Activated T-cell treated with anti-CD3 and anti-CD28 coated beads, Interleukin-2, amount 50 U/mL, for 48 hours (primary cell): ENCODE measurements at regions not wholly inside any gene's neighbourhood (a gene's known extent, or its start where the extent isn't known, plus 50 kb on each side); places are given as distances from the start of the nearest gene placed in this dataset.

Experiments used
- DNase-seq, 2 experiments: peaks; one replicate each; pipeline ENCODE4 v3.0.0-alpha.2; 2020

GRCh38 chr21:28266061-28266460, 726.6 kb downstream of the LTN1 start:
- DNase-seq: no peak

DNA sequence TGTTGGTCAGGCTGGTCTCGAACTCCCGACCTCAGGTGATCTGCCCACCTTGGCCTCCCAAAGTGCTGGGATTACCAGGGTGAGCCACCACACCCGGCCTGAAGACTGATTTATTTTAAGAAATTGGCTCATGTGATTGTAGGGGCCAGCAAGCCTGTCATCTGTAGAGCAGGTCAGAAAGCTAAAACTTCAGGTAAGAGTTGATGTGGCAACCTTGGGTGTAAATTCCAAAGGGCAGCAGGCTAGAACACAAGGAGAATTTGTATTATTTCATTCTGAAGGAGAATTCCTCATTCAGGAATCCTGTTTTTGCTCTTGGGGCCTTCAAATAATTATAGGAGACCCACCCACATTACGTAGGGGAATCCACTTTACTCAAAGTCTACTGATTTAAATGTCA, 728.7 kb downstream of the LTN1 start:
- no peak for DNase-seq

GRCh38 chr21:28261298-28261697, 731.4 kb downstream of the LTN1 start:
- no peak for DNase-seq

GRCh38 chr21:28257276-28257675, 735.4 kb downstream of the LTN1 start:
- no peak for DNase-seq

DNA sequence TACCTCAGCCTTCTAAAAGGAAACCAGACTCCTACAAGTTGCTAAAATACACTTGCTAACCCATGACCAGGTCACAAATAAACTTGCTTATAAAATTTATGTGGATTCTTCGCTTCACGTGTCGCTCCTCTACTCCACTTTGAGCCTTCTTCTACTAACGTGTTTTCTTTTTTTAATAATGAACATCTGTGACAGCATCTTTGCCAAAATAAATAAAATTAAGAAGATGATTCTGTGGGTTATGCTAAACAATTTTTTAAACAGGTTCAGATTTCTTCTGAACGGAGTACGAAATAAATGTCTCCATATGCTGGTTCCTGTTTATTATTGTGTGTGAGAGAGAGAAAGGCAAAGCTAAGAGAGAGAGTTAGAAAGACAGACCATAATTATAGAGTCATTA, 735.8 kb downstream of the LTN1 start:
- DNase-seq: no peak

GRCh38 chr21:28256420-28256831, 736.3 kb downstream of the LTN1 start:
- no peak for DNase-seq

DNA sequence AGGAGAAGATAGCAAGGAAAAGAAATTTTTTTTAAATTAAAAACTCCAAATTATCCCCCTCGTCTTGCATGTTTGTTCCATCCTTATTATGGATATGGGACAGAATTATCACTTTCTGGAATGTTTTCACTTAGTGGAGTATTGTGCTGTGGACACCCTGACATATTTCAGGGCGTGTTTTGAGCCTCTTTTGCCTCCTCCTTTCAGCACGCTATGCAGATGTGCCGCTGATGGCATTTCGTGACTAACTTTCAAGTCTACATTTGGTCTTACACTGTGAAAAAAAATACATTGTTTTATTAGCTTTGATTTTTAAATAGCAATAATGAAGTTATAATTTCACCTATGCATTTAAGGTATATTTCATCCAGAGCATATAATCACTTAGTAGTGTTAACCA, 738.7 kb downstream of the LTN1 start:
- no peak for DNase-seq

DNA sequence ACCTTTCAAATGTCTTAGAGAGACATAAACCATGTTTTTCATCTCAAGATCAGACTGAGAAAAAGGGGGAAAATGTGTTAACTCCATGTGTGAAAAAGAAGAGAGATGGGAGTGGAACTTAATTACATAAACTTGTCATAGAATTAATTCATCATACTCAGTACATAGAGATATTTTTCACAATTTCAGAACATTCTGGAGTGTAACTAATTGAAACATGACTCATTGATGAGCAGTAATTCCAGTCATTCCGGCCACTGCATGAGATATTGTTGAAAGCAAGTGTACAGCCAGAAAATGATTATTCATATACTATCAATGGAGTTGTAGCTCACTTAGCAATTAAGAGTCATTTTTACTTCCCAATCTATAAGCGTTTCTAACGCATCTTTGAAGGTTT, 739.3 kb downstream of the LTN1 start:
- no peak for DNase-seq

DNA sequence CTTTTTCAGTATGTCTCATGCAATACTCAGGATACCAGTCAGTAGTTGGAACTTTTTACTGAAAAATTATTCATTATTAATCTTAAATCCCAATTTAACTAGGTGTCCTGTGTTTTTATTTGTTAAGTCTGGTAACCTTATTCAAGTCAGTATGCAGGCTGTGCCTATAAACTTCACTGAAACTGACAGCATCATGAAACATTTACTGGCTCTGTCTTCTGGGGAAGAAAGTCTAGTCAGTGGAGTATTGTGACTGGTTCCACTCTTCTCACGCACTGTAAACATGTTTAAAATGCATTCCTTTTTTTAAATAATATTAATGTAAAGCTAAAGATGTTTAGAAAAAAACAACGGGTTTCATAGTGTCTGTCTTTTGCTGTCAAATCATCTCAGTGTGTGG, 739.7 kb downstream of the LTN1 start:
- no peak for DNase-seq

DNA sequence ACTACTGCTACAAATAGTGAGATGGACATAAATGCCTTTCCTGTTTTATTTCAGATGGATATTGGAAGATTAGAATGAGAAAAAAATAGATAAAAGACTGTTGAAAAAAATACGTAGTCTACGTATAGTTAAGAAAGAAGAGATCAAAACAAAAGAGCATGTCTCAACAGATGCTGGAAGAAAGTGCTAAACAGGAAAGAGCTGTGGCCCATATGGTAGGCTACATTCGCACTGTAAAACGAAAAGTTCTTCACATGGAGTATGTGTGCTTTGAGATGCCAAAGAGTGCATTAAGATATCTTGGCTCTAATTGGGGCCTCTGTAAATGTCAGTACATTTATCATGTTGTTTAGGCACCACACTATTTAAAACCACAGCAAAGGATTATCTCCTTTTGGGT, 741.7 kb downstream of the LTN1 start:
- DNase-seq: no peak

GRCh38 chr21:28247454-28248020, 745.1 kb downstream of the LTN1 start:
- no peak for DNase-seq

GRCh38 chr21:28240586-28240985, 752.1 kb downstream of the LTN1 start:
- DNase-seq: no peak

DNA sequence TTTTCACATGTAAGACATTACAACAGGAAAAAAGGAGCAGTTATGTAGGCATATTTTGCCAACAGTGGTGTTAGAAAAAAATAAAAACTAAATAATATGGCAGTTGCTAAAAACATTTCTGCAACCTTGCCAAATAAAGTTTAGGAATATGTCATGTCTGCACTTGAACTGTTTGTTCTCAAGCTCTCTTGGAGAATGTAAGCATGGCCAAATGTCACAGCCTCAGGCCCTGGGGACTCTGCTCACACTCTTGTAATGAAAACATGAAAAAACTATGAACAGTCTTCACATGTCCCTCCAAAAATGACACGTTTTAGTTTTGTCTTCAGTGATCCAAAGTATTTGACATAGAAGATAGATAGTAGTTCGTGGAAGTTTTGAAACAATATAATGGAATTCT, 753.3 kb downstream of the LTN1 start:
- no peak for DNase-seq

- DNase-seq: no peak
Observed at GRCh38 chr21:28237661-28238060, 755.0 kb downstream of the LTN1 start.

DNA sequence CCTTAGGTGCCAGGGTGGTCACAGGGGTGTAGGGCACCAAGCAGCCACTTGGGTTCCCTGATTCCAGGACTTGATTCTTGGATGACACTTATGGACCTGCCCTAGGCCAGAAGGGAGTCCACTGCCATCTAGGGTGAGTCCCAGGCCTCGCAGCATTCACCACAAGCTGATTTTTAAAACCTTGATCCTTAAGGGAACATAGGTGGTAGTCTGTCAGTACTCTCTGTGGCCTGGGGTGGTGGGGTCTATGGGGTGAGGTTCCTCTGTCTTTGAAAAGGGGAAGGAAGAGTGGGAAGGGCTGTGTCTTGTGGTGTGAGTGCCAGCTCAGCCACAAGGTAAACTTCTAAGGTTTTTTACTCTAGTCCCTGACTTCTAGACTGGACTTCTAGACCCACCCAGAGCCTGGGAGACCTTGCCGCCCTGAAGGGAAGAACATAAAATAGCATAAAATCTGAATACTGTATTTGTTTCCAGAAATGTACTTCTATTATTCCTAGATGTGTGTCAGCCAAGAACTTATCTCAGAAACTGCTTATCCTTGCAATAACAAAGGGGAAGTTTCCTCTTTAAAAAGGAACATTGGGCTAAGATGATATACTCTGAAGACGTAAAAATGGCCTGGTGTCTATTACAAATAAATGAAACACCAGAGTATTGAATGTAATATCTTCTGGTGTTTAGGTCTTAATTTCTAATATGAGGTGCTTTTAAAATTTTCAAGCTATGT, 757.3 kb downstream of the LTN1 start:
- no peak for DNase-seq

DNA sequence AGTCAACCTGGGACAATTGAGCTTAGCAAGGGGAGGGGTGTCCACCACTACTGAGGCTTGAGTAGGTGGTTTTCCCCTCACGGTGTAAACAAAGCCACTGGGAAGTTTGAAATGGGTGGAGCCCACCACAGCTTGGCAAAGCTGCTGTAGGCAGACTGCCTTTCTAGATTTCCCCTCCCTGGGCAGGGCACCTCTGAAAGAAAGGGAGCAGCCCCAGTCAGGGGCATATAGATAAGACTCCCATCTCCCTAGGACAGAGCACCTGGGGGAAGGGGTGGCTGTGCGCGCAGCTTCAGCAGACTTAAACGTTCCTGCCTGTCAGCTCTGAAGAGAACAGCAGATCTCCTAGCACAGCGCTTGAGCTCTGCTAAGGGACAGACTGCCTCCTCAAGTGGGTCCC, 758.4 kb downstream of the LTN1 start:
- no peak for DNase-seq

- DNase-seq: no peak
Observed at GRCh38 chr21:28233536-28234220, 759.0 kb downstream of the LTN1 start.

DNA sequence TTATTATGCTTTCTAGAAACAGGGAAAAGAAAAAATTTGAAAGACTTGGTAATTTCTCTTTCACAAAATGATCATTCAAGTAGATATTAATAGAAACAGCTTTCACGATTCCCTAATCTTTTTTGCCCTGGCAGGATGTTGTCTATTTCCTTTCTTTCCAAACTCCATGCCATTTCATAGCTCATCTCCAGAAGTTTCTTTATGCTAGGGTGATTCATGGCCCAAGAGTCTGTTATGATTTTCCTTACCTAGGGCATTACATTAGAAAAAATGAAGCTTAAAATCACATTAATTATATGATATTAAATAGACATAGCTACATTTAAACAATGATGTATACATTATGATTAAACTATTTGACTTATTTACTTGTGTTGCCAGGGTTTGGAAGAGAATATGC, 762.1 kb downstream of the LTN1 start:
- no peak for DNase-seq

- no peak for DNase-seq
Observed at GRCh38 chr21:28229814-28230213, 762.9 kb downstream of the LTN1 start.

GRCh38 chr21:28228636-28228995, 764.1 kb downstream of the LTN1 start:
- no peak for DNase-seq

- no peak for DNase-seq
Observed at GRCh38 chr21:28227881-28228635, 764.6 kb downstream of the LTN1 start.

DNA sequence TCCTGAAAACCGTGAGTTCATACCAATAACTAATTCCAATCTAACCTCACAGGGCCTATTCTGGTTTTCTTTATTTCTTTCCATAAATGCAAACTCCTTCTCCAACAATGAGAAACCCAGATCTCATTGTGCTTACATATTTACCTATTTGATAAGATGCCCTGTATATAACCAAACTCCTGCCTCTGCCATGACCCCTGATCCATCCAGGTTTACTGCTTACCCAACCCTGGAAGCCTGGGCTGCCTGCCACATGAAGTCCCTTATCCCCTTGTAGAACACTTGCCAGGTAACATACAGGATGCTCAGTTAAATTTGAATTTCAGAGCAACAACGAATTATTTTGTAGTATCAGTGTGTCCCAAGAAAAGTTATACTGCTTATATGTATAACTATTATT, 766.1 kb downstream of the LTN1 start:
- no peak for DNase-seq

- DNase-seq: no peak
Observed at GRCh38 chr21:28224191-28224726, 768.4 kb downstream of the LTN1 start.

DNA sequence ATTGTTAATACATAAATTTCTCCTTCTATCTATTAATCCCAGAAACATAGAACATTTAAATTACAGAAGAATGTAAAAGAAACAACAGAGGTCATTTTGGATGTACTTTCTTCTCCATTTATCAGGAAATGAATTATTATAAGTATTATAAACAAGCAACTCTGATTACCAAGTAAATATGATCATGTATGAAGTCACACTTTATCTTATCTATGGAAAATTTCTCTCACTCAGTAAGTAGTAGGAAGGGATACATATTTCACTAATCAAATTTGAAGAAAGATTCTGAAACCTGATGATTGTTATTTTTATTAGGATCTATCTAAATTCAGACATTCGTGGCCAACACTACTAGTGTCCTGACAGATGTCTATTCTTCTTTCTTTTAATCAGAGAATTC, 770.7 kb downstream of the LTN1 start:
- no peak for DNase-seq
